BE2C (cell line): ENCODE measurements at regions not wholly inside any gene's neighbourhood (a gene's known extent, or its start where the extent isn't known, plus 50 kb on each side); places are given as distances from the start of the nearest gene placed in this dataset.

Experiments used
- DNase-seq: peaks from one replicate; pipeline ENCODE4 v3.0.0-alpha.2; 2020
- H3K27me3 ChIP-seq: fragments of 250-450 bp; sonication (Bioruptor Pico); 2 replicates; pipeline ENCODE4 v1.5.1; 2020; ENCODE audit warnings: mild to moderate bottlenecking
- H3K36me3 ChIP-seq: fragments of 250-450 bp; sonication (Bioruptor Pico); 2 replicates; pipeline ENCODE4 v1.5.1; 2020; ENCODE audit warnings: mild to moderate bottlenecking
- H3K4me1 ChIP-seq: fragments of 250-450 bp; sonication (Bioruptor Pico); 2 replicates; pipeline ENCODE4 v1.5.1; 2020
- H3K4me3 ChIP-seq: 2 replicates; pipeline ENCODE4 v1.5.1; 2011; ENCODE audit warnings: low read depth, low read length
- H3K9me3 ChIP-seq: fragments of 250-450 bp; sonication (Bioruptor Pico); 2 replicates; pipeline ENCODE4 v1.5.1; 2020
- TF ChIP-seq, protein P1 (sequence below): IDR thresholded peaks from 2 replicates; pipeline ENCODE4 v1.5.1; 2012; ENCODE audit warnings: mild to moderate bottlenecking, low read depth, low read length

DNA sequence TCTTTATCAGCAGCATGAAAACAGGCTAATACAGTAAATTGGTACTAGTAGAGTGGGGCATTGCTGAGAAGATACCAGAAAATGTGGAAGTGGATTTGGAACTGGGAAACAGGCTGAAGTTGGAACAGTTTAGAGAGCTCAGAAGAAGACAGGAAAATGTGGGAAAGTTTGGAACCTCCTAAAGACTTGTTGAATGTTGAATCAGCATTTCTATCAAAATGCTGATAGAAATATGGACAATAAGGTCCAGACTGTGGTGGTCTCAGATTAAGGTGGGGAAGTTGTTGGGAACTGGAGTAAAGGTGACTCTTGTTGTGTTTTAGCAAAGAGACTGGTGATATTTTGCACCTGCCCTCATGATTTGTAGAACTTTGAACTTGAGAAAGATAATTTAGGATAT lies 231.2 kb upstream of the KCND2 start:
- H3K27me3 ChIP-seq, result no peaks in the 10 kb centered on the region
- DNase-seq, result no peak
- no peaks in the 10 kb centered on the region for H3K36me3 ChIP-seq
- H3K4me3 ChIP-seq, result no peak overlapping the region
- TF ChIP-seq, protein P1, sequence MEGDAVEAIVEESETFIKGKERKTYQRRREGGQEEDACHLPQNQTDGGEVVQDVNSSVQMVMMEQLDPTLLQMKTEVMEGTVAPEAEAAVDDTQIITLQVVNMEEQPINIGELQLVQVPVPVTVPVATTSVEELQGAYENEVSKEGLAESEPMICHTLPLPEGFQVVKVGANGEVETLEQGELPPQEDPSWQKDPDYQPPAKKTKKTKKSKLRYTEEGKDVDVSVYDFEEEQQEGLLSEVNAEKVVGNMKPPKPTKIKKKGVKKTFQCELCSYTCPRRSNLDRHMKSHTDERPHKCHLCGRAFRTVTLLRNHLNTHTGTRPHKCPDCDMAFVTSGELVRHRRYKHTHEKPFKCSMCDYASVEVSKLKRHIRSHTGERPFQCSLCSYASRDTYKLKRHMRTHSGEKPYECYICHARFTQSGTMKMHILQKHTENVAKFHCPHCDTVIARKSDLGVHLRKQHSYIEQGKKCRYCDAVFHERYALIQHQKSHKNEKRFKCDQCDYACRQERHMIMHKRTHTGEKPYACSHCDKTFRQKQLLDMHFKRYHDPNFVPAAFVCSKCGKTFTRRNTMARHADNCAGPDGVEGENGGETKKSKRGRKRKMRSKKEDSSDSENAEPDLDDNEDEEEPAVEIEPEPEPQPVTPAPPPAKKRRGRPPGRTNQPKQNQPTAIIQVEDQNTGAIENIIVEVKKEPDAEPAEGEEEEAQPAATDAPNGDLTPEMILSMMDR, result no peak
- H3K4me1 ChIP-seq, result no peaks in the 10 kb centered on the region
- no peaks in the 10 kb centered on the region for H3K9me3 ChIP-seq

DNA sequence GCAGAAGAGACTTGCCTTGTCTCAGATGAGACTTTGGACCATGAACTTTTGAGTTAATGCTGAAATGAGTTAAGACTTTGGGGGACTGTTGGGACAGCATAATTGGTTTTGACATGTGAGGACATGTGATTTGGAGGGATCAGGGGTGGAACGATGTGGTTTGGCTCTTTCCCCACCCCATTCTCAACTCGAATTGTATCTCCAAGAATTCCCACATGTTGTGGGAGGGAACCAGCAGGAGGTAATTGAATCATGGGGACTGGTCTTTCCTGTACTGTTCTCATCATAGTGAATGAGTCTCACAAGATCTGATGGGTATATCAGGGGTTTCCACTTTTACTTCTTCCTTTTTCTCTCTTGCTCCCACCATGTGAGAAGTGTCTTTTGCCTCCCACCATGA lies 229.7 kb upstream of the KCND2 start:
- H3K4me1 ChIP-seq, result no peaks in the 10 kb centered on the region
- H3K36me3 ChIP-seq, result no peaks in the 10 kb centered on the region
- no peak overlapping the region for H3K4me3 ChIP-seq
- no peaks in the 10 kb centered on the region for H3K9me3 ChIP-seq
- H3K27me3 ChIP-seq, result no peaks in the 10 kb centered on the region
- TF ChIP-seq, protein P1, result no peak
- DNase-seq, result no peak

DNA sequence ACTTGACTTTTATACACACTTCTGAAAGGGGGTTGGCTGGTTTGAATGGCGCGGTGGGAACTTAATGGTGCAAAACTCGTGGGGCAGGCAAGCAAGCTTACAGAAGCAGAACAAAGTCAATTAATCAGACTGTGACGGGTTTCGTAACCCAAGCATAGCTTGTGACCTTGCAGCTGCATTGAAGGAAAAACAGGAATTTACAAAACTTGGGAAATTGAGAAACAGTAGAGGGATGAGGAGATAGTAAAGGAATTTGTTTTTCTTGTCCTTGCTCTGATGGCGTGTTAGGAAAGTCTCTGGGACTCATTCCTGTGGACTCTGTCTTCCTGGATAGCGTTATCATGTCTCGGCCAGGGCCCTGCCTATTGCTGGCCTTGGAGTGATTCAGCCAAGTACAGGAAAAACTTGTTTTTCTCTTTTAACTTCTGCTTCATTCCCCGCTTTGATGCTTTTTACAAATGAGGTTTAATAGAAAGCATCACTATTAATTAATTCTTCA lies 220.0 kb upstream of the KCND2 start:
- no peaks in the 10 kb centered on the region for H3K36me3 ChIP-seq
- no peaks in the 10 kb centered on the region for H3K9me3 ChIP-seq
- no peaks in the 10 kb centered on the region for H3K27me3 ChIP-seq
- H3K4me3 ChIP-seq, result no peak overlapping the region
- no peaks in the 10 kb centered on the region for H3K4me1 ChIP-seq
- TF ChIP-seq, protein P1, result no peak
- no peak for DNase-seq

DNA sequence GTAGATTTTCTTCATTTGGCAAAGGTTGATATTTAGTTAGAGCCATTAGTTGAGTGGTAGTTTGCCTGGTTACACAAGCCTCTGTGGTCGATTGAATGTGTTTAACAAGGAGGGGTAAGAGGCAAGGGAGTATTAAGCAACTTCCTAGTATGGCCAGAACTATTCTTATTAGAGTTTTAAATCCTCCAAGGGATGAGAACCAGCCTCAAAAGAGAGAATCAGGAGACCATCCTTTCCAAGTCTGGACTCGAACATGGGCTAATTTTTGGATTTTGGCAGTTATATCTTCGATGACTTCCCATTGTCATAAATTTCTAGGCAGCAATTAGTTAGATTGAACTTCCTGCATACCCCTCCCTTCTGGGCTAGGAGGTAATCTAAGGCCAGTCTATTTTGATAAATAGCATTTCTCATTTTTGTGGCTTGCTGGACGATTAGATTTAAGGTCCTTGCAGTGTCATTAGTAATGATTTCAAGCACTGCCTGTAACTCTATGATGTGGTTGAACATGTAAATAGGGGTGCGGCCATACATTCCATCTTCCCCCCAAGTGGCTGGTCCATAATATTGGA lies 219.5 kb upstream of the KCND2 start:
- no peak for DNase-seq
- TF ChIP-seq, protein P1, result no peak

DNA sequence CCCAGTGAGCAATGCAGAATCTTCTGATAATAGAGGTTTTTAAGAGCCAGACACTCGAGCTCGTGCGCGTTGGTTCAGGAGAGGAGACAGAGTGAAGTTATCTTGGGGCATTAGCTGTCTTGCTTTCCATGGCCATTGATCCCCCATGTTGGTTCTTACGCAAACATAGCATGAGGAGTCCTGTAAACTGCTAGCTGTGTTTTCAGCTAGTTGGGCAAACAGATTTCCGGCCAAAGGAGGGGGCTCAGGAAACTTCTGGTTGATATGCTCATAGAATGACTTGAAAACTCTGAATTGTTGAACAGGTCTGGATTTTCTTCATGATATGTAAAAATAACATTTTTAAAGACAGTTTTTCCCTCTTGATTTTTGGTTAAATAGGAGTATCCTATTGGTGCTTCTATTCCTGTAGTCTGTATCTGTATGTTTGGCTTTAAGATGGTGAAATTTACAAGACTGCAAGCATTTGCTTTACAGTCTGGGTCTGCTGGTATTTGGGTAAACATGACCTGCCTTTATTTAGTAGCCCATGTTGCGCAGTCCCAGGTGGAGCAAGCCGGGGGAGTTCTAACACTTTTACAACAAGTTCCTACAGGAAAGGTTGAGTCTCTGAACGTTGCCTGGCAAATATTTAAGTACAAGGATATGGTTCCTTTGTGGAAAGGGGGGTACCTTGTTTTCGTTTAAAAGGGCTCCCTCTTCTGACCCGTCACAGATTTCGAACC lies 218.4 kb upstream of the KCND2 start:
- no peaks in the 10 kb centered on the region for H3K4me1 ChIP-seq
- no peak for DNase-seq
- no peak overlapping the region for H3K4me3 ChIP-seq
- H3K9me3 ChIP-seq, result no peaks in the 10 kb centered on the region
- no peaks in the 10 kb centered on the region for H3K27me3 ChIP-seq
- H3K36me3 ChIP-seq, result no peaks in the 10 kb centered on the region
- TF ChIP-seq, protein P1, result no peak

More for the DNA sequence above, 219.5 kb upstream of the KCND2 start:
- Histone ChIP-seq H3K9me3 (no peaks in the 10 kb centered on the region), H3K36me3 (no peaks in the 10 kb centered on the region), H3K4me3 (no peak overlapping the region), H3K27me3 (no peaks in the 10 kb centered on the region), H3K4me1 (no peaks in the 10 kb centered on the region)

DNA sequence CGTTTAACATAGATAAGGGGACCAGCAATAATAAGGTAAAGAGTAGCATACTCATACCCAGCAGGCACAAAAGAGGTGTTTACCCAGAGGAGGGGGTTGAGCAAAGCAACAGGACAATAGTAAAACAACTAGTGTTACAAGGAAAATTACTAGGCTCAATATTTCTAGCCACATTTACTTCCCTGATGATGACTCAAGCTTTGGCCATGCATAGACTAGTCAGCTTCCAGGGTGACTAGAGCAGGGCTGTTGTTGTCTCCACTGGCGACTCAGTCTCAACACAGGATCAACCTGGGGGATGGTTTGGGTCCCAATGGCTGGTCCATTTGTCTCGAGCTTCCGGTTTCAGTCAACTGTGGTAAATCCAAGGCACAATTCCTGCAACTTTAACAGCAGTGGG lies 217.7 kb upstream of the KCND2 start:
- Histone ChIP-seq H3K9me3 (no peaks in the 10 kb centered on the region), H3K27me3 (no peaks in the 10 kb centered on the region), H3K4me3 (no peak overlapping the region), H3K36me3 (no peaks in the 10 kb centered on the region), H3K4me1 (no peaks in the 10 kb centered on the region)
- TF ChIP-seq, protein P1, result no peak
- DNase-seq, result no peak
